HG03045 (cell line): ENCODE measurements at regions not wholly inside any gene's neighbourhood (a gene's known extent, or its start where the extent isn't known, plus 50 kb on each side); places are given as distances from the start of the nearest gene placed in this dataset.

Experiments used
- ATAC-seq: cut with Tn5 transposase; IDR thresholded peaks from one replicate; pipeline ENCODE4 v1.9.1; 2021; ENCODE audit warnings: mild to moderate bottlenecking, moderate library complexity; ENCODE audit not compliant: unreplicated experiment

GRCh38 chr6:163946437-163946836 is 531.9 kb downstream of the QKI start:
- no peak for ATAC-seq

- no peak for ATAC-seq
Observed at GRCh38 chr6:163945808-163946207, 531.3 kb downstream of the QKI start.

GRCh38 chr6:163944897-163945296 is 530.4 kb downstream of the QKI start:
- ATAC-seq: no peak

- ATAC-seq: no peak
Observed at GRCh38 chr6:163943607-163944385, 529.3 kb downstream of the QKI start.

GRCh38 chr6:163942790-163943189 is 528.3 kb downstream of the QKI start:
- no peak for ATAC-seq

GRCh38 chr6:163941624-163941976 is 527.1 kb downstream of the QKI start:
- ATAC-seq: no peak

GRCh38 chr6:163940705-163941623 is 526.4 kb downstream of the QKI start:
- ATAC-seq: no peak

- no peak for ATAC-seq
Observed at GRCh38 chr6:163937071-163937470, 522.6 kb downstream of the QKI start.

- ATAC-seq: no peak
Observed at GRCh38 chr6:163935158-163935762, 520.7 kb downstream of the QKI start.

GRCh38 chr6:163930012-163930411 is 515.5 kb downstream of the QKI start:
- no peak for ATAC-seq

- ATAC-seq: no peak
Observed at GRCh38 chr6:163929538-163929937, 515.0 kb downstream of the QKI start.

- ATAC-seq: no peak
Observed at GRCh38 chr6:163926642-163927041, 512.1 kb downstream of the QKI start.

GRCh38 chr6:163925839-163926238 is 511.3 kb downstream of the QKI start:
- no peak for ATAC-seq

- ATAC-seq: no peak
Observed at GRCh38 chr6:163923658-163924411, 509.3 kb downstream of the QKI start.

- ATAC-seq: no peak
Observed at GRCh38 chr6:163922562-163922961, 508.0 kb downstream of the QKI start.

- ATAC-seq: no peak
Observed at GRCh38 chr6:163919652-163920051, 505.1 kb downstream of the QKI start.

GRCh38 chr6:163916315-163917081 is 502.0 kb downstream of the QKI start:
- no peak for ATAC-seq

GRCh38 chr6:163915131-163915530 is 500.6 kb downstream of the QKI start:
- ATAC-seq: no peak

- no peak for ATAC-seq
Observed at GRCh38 chr6:163913045-163913444, 498.5 kb downstream of the QKI start.

GRCh38 chr6:163906006-163906710 is 491.6 kb downstream of the QKI start:
- no peak for ATAC-seq
